Kidney (tissue), 13 donors: ENCODE measurements at regions not wholly inside any gene's neighbourhood (a gene's known extent, or its start where the extent isn't known, plus 50 kb on each side); places are given as distances from the start of the nearest gene placed in this dataset.

Experiments used
- DNase-seq, 5 donors: peaks; one replicate each; pipeline ENCODE4 v3.0.0-alpha.2; 2013 to 2020
- FAIRE-seq: peaks from 2 replicates; lab custom pipeline; 2012; peaks lifted over from hg19 to GRCh38; lab: Jason Lieb, UNC
- H3K27ac ChIP-seq, 2 donors: one replicate each; pipeline ENCODE4 v1.7.0; 2013; ENCODE audit warnings: low read depth in 2 of 2, low read length in 2 of 2, inconsistent platforms in 1 of 2
- H3K27me3 ChIP-seq: one replicate; pipeline ENCODE4 v1.7.1; 2013; ENCODE audit warnings: low read length, inconsistent platforms; ENCODE audit not compliant: control insufficient read depth, insufficient read depth
- H3K36me3 ChIP-seq, 3 donors: one replicate each; pipeline versions ENCODE4 v1.7.0 to v1.7.1; 2013; ENCODE audit warnings: low read length in 3 of 3, control low read depth in 1 of 3, inconsistent platforms in 1 of 3; ENCODE audit not compliant: insufficient read depth in 3 of 3, control insufficient read depth in 2 of 3
- H3K4me1 ChIP-seq, 3 donors: one replicate each; pipeline versions ENCODE4 v1.7.0 to v1.7.1; 2013; ENCODE audit warnings: low read length in 3 of 3, inconsistent platforms in 1 of 3, low read depth in 1 of 3; ENCODE audit not compliant: control insufficient read depth in 2 of 3, insufficient read depth in 2 of 3
- H3K4me3 ChIP-seq, 3 donors: one replicate each; pipeline versions ENCODE4 v1.7.0 to v1.8.1; 2013; ENCODE audit warnings: low read length in 3 of 3, control low read depth in 1 of 3, inconsistent platforms in 1 of 3
- H3K9ac ChIP-seq, 3 donors: one replicate each; pipeline versions ENCODE4 v1.7.0 to v1.7.1; 2013; ENCODE audit warnings: low read length in 3 of 3, control low read depth in 1 of 3, inconsistent platforms in 1 of 3
- H3K9me3 ChIP-seq, 3 donors: one replicate each; pipeline versions ENCODE4 v1.7.0 to v1.7.1; 2013; ENCODE audit warnings: low read length in 3 of 3, control low read depth in 1 of 3, inconsistent platforms in 1 of 3; ENCODE audit not compliant: control insufficient read depth in 2 of 3, insufficient read depth in 1 of 3
- CTCF ChIP-seq: IDR thresholded peaks from 3 replicates; pipeline ENCODE4 v1.5.1; 2012; ENCODE audit warnings: mild to moderate bottlenecking, moderate library complexity, borderline replicate concordance; ENCODE audit not compliant: insufficient read depth; ENCODE audit errors: extremely low read depth
- intact Hi-C: fragments of 100-400 bp; cut with DNase I; formaldehyde crosslinking; loops from one replicate; pipeline ENCODE4 v1.11.1; 2022
- donor health status: control.
- donor health status: control.
- donor health status: control.
- donor health status: control.
- donor health status: control.
- donor health status: DM: yes; HTN: yes; CAD: no.
- donor health status: Normal renal cell carcinoma (clear cell type).

GRCh38 chr22:22090650-22091399 is 108.2 kb upstream of the TOP3B start:
- Histone ChIP-seq H3K4me1 (no peaks in the 10 kb centered on the region), H3K27me3 (no peaks in the 10 kb centered on the region), H3K36me3 (no peaks in the 10 kb centered on the region), H3K4me3 (no peak overlapping the region), H3K27ac (no peak overlapping the region), H3K9me3 (no peaks in the 10 kb centered on the region), H3K9ac (no peak overlapping the region)
- FAIRE-seq (no peak), DNase-seq (no peak)
- intact Hi-C loops = no loop called here
- no peak for TF ChIP-seq CTCF

DNA sequence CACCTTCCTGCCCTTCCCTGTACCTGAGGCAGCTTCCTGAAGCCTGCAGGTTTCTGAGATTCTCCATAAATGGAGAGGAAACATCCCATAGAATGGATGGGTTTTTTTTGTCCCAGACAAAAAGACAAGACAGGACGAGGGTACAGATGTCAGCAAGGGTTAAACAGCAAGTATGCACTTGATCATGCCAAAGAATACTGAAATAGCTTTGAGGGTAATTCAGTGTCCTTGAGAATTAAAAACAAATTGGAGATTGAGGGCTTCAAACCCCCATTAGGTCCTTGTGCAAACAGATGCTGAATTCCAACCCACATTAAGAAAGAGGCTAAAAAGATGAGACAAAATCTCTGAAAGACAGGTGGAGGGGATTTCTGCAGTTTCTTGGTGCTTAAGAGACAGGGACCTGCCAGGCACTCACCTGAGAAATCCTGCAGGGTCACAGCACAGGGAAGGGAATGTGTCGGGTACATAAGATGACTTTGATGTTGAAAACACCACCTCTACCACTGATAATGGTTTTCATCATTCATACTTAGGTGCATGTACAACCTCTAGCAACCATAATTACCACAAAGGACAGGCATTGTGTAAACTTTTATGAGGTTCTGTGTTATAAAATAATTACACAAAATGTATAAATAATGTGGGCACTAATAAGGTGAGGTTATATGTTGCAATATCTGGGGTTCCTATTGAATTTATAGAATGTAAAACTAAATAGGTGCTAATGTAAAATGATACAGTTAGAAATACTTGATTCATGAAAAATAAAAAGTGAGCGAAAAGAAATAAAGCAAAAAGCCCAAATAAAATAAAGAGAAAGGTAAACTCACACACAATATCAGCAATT is 107.1 kb upstream of the TOP3B start:
- Histone ChIP-seq H3K4me1 (no peaks in the 10 kb centered on the region), H3K9me3 (no peaks in the 10 kb centered on the region), H3K36me3 (no peaks in the 10 kb centered on the region), H3K4me3 (no peak overlapping the region), H3K27me3 (no peaks in the 10 kb centered on the region), H3K9ac (no peak overlapping the region), H3K27ac (no peak overlapping the region)
- intact Hi-C loops = no loop called here
- DNase-seq = no peak
- TF ChIP-seq CTCF = no peak
- no peak for FAIRE-seq

- H3K27ac ChIP-seq = no peak overlapping the region
- no peak for DNase-seq
- intact Hi-C loops = no loop called here
- H3K9ac ChIP-seq = no peak overlapping the region
- no peak for TF ChIP-seq CTCF
- no peak for FAIRE-seq
- H3K4me3 ChIP-seq = no peak overlapping the region
- H3K4me1 ChIP-seq = no peaks in the 10 kb centered on the region
- no peaks in the 10 kb centered on the region for H3K27me3 ChIP-seq
- no peaks in the 10 kb centered on the region for H3K36me3 ChIP-seq
- no peaks in the 10 kb centered on the region for H3K9me3 ChIP-seq
These were observed 106.3 kb upstream of the TOP3B start for GRCh38 chr22:22088658-22089458.
